ENCODE measurements at regions not wholly inside any gene's neighbourhood (a gene's known extent, or its start where the extent isn't known, plus 50 kb on each side); places are given as distances from the start of the nearest gene placed in this dataset.

DNA sequence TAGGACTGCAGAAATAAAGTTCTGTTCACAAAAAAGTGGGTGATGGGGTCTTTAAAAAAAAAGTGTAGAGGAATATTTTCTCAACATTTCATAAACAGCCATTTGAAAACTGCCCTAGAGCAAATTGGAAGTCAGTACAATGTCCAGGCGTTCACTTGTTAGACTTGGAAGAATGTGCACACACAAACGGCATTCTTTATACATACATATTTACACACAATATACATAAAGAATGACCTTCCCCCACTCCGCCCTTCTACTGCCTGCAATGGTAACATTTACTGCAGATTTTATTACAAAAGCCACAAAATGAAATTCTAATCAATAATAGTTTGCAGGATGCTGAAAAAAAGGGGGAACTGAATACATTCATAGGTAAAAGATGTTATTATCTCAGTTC is 103.4 kb upstream of the TOX3 start:
- no peak for TF ChIP-seq EZH2 (IDR thresholded peaks at IDR 0.05; ENCODE audit: low read length, unreplicated experiment)
- TF ChIP-seq CTCF (conservative IDR thresholded peaks at IDR 0.05; ENCODE audit: low read depth, low read length) = no peak

Measured in PC-3 (cell line).